ENCODE measurements at regions not wholly inside any gene's neighbourhood (a gene's known extent, or its start where the extent isn't known, plus 50 kb on each side); places are given as distances from the start of the nearest gene placed in this dataset.
"Not testable (repeated sequence)": the region's sequence is repeated elsewhere in the genome, so short reads cannot be mapped to it uniquely, and the experiment has no call there.

- Histone ChIP-seq H3K4me3 (ENCODE audit: low read length) (no peak overlapping the region), H3K27ac (ENCODE audit: low read length) (no peak overlapping the region), H3K4me1 (ENCODE audit: control insufficient read depth, insufficient read depth, low read length) (no peaks in the 10 kb centered on the region), H3K27me3 (ENCODE audit: control insufficient read depth, insufficient read depth, low read length) (no peaks in the 10 kb centered on the region), H3K9me3 (replicated peaks; ENCODE audit: control insufficient read depth, low read depth, low read length) (no peaks in the 10 kb centered on the region), H3K36me3 (ENCODE audit: control insufficient read depth, insufficient read depth, low read length) (no peaks in the 10 kb centered on the region)
- no peak for DNase-seq
- no CpG with 5 or more reads among the region's 1 CpG for WGBS (ENCODE audit: insufficient coverage)
Observed at GRCh38 chr18:67131498-67131897, 385.0 kb downstream of the DSEL start.

GRCh38 chr18:67126751-67127150, 389.8 kb downstream of the DSEL start:
- H3K9me3 ChIP-seq (replicated peaks; ENCODE audit: control insufficient read depth, low read depth, low read length); H3K4me3 ChIP-seq (ENCODE audit: low read length); H3K4me1 ChIP-seq (ENCODE audit: control insufficient read depth, insufficient read depth, low read length); H3K27me3 ChIP-seq (ENCODE audit: control insufficient read depth, insufficient read depth, low read length); H3K27ac ChIP-seq (ENCODE audit: low read length); H3K36me3 ChIP-seq (ENCODE audit: control insufficient read depth, insufficient read depth, low read length); DNase-seq: not testable (repeated sequence)
- WGBS (ENCODE audit: insufficient coverage): 100% methylated on average over 2 of the region's 32 CpGs

- Histone ChIP-seq H3K27ac (ENCODE audit: low read length) (no peak overlapping the region), H3K27me3 (ENCODE audit: control insufficient read depth, insufficient read depth, low read length) (no peaks in the 10 kb centered on the region), H3K4me1 (ENCODE audit: control insufficient read depth, insufficient read depth, low read length) (no peaks in the 10 kb centered on the region), H3K36me3 (ENCODE audit: control insufficient read depth, insufficient read depth, low read length) (no peaks in the 10 kb centered on the region), H3K9me3 (replicated peaks; ENCODE audit: control insufficient read depth, low read depth, low read length) (no peaks in the 10 kb centered on the region), H3K4me3 (ENCODE audit: low read length) (no peak overlapping the region)
- no peak for DNase-seq
- WGBS (ENCODE audit: insufficient coverage): 100% methylated on average over 1 of the region's 1 CpG
Observed at GRCh38 chr18:67123901-67124300, 392.6 kb downstream of the DSEL start.

GRCh38 chr18:67117804-67118203, 398.7 kb downstream of the DSEL start:
- no peak overlapping the region for H3K27ac ChIP-seq (ENCODE audit: low read length)
- DNase-seq: no peak
- no peaks in the 10 kb centered on the region for H3K9me3 ChIP-seq (replicated peaks; ENCODE audit: control insufficient read depth, low read depth, low read length)
- H3K36me3 ChIP-seq (ENCODE audit: control insufficient read depth, insufficient read depth, low read length): no peaks in the 10 kb centered on the region
- no peaks in the 10 kb centered on the region for H3K27me3 ChIP-seq (ENCODE audit: control insufficient read depth, insufficient read depth, low read length)
- H3K4me3 ChIP-seq (ENCODE audit: low read length): no peak overlapping the region
- H3K4me1 ChIP-seq (ENCODE audit: control insufficient read depth, insufficient read depth, low read length): no peaks in the 10 kb centered on the region

GRCh38 chr18:67109535-67109934, 407.0 kb downstream of the DSEL start:
- H3K4me1 ChIP-seq (ENCODE audit: control insufficient read depth, insufficient read depth, low read length): no peaks in the 10 kb centered on the region
- H3K9me3 ChIP-seq (replicated peaks; ENCODE audit: control insufficient read depth, low read depth, low read length): no peaks in the 10 kb centered on the region
- H3K27ac ChIP-seq (ENCODE audit: low read length): no peak overlapping the region
- no peaks in the 10 kb centered on the region for H3K27me3 ChIP-seq (ENCODE audit: control insufficient read depth, insufficient read depth, low read length)
- no peak overlapping the region for H3K4me3 ChIP-seq (ENCODE audit: low read length)
- no CpG with 5 or more reads among the region's 1 CpG for WGBS (ENCODE audit: insufficient coverage)
- DNase-seq: no peak
- H3K36me3 ChIP-seq (ENCODE audit: control insufficient read depth, insufficient read depth, low read length): no peaks in the 10 kb centered on the region

- H3K36me3 ChIP-seq (ENCODE audit: control insufficient read depth, insufficient read depth, low read length): no peaks in the 10 kb centered on the region
- no peaks in the 10 kb centered on the region for H3K4me1 ChIP-seq (ENCODE audit: control insufficient read depth, insufficient read depth, low read length)
- no peaks in the 10 kb centered on the region for H3K9me3 ChIP-seq (replicated peaks; ENCODE audit: control insufficient read depth, low read depth, low read length)
- no peak overlapping the region for H3K4me3 ChIP-seq (ENCODE audit: low read length)
- H3K27me3 ChIP-seq (ENCODE audit: control insufficient read depth, insufficient read depth, low read length): no peaks in the 10 kb centered on the region
- 100% methylated on average over 1 of the region's 3 CpGs for WGBS (ENCODE audit: insufficient coverage)
- DNase-seq: no peak
- no peak overlapping the region for H3K27ac ChIP-seq (ENCODE audit: low read length)
Observed at GRCh38 chr18:67108894-67109293, 407.6 kb downstream of the DSEL start.

GRCh38 chr18:67104700-67105284, 411.7 kb downstream of the DSEL start:
- no peaks in the 10 kb centered on the region for H3K4me1 ChIP-seq (ENCODE audit: control insufficient read depth, insufficient read depth, low read length)
- H3K4me3 ChIP-seq (ENCODE audit: low read length): no peak overlapping the region
- H3K36me3 ChIP-seq (ENCODE audit: control insufficient read depth, insufficient read depth, low read length): no peaks in the 10 kb centered on the region
- 100% methylated on average over 1 of the region's 7 CpGs for WGBS (ENCODE audit: insufficient coverage)
- no peaks in the 10 kb centered on the region for H3K27me3 ChIP-seq (ENCODE audit: control insufficient read depth, insufficient read depth, low read length)
- peak; percentile 68 for DNase-seq
- H3K9me3 ChIP-seq (replicated peaks; ENCODE audit: control insufficient read depth, low read depth, low read length): no peaks in the 10 kb centered on the region
- H3K27ac ChIP-seq (ENCODE audit: low read length): no peak overlapping the region

GRCh38 chr18:67094123-67094522, 422.4 kb downstream of the DSEL start:
- Histone ChIP-seq H3K27ac (ENCODE audit: low read length) (no peak overlapping the region), H3K4me3 (ENCODE audit: low read length) (no peak overlapping the region), H3K4me1 (ENCODE audit: control insufficient read depth, insufficient read depth, low read length) (no peaks in the 10 kb centered on the region), H3K36me3 (ENCODE audit: control insufficient read depth, insufficient read depth, low read length) (no peaks in the 10 kb centered on the region), H3K27me3 (ENCODE audit: control insufficient read depth, insufficient read depth, low read length) (no peaks in the 10 kb centered on the region), H3K9me3 (replicated peaks; ENCODE audit: control insufficient read depth, low read depth, low read length) (no peaks in the 10 kb centered on the region)
- WGBS (ENCODE audit: insufficient coverage): no CpG with 5 or more reads among the region's 2 CpGs
- no peak for DNase-seq

- no peaks in the 10 kb centered on the region for H3K4me1 ChIP-seq (ENCODE audit: control insufficient read depth, insufficient read depth, low read length)
- WGBS (ENCODE audit: insufficient coverage): no CpG with 5 or more reads among the region's 1 CpG
- no peak overlapping the region for H3K27ac ChIP-seq (ENCODE audit: low read length)
- H3K27me3 ChIP-seq (ENCODE audit: control insufficient read depth, insufficient read depth, low read length): no peaks in the 10 kb centered on the region
- H3K9me3 ChIP-seq (replicated peaks; ENCODE audit: control insufficient read depth, low read depth, low read length): no peaks in the 10 kb centered on the region
- no peak for DNase-seq
- H3K36me3 ChIP-seq (ENCODE audit: control insufficient read depth, insufficient read depth, low read length): no peaks in the 10 kb centered on the region
- no peak overlapping the region for H3K4me3 ChIP-seq (ENCODE audit: low read length)
Observed at GRCh38 chr18:67092141-67092540, 424.4 kb downstream of the DSEL start.

- Histone ChIP-seq H3K27ac (ENCODE audit: low read length) (no peak overlapping the region), H3K9me3 (replicated peaks; ENCODE audit: control insufficient read depth, low read depth, low read length) (no peaks in the 10 kb centered on the region), H3K27me3 (ENCODE audit: control insufficient read depth, insufficient read depth, low read length) (no peaks in the 10 kb centered on the region), H3K36me3 (ENCODE audit: control insufficient read depth, insufficient read depth, low read length) (no peaks in the 10 kb centered on the region), H3K4me1 (ENCODE audit: control insufficient read depth, insufficient read depth, low read length) (no peaks in the 10 kb centered on the region), H3K4me3 (ENCODE audit: low read length) (no peak overlapping the region)
- DNase-seq: no peak
- WGBS (ENCODE audit: insufficient coverage): 65% methylated on average over 3 of the region's 3 CpGs
Observed at GRCh38 chr18:67081482-67082211, 434.9 kb downstream of the DSEL start.

- H3K9me3 ChIP-seq (replicated peaks; ENCODE audit: control insufficient read depth, low read depth, low read length): no peaks in the 10 kb centered on the region
- H3K27ac ChIP-seq (ENCODE audit: low read length): no peak overlapping the region
- WGBS (ENCODE audit: insufficient coverage): 70% methylated on average over 2 of the region's 5 CpGs
- no peaks in the 10 kb centered on the region for H3K27me3 ChIP-seq (ENCODE audit: control insufficient read depth, insufficient read depth, low read length)
- no peak for DNase-seq
- H3K4me1 ChIP-seq (ENCODE audit: control insufficient read depth, insufficient read depth, low read length): no peaks in the 10 kb centered on the region
- H3K36me3 ChIP-seq (ENCODE audit: control insufficient read depth, insufficient read depth, low read length): no peaks in the 10 kb centered on the region
- H3K4me3 ChIP-seq (ENCODE audit: low read length): no peak overlapping the region
Observed at GRCh38 chr18:67080601-67081000, 435.9 kb downstream of the DSEL start.
